AG04449 (cell line): ENCODE measurements at regions not wholly inside any gene's neighbourhood (a gene's known extent, or its start where the extent isn't known, plus 50 kb on each side); places are given as distances from the start of the nearest gene placed in this dataset.

Experiments
- CTCF ChIA-PET: fragments of 350-600 bp; formaldehyde crosslinking; extraction: SDS; loops from one replicate; lab custom pipeline; 2021; ENCODE audit warnings: antibody characterized with exemption; lab: Yijun Ruan, JAX
- POLR2A ChIA-PET: fragments of 400-600, 350-600 bp; formaldehyde crosslinking; extraction: SDS; loops from one replicate; lab custom pipeline; 2020; ENCODE audit warnings: antibody characterized with exemption, inconsistent platforms; lab: Yijun Ruan, JAX
- DNase-seq: peaks from one replicate; pipeline ENCODE4 v3.0.0-alpha.2; 2010; ENCODE audit warnings: low read depth, low spot score
- H3K4me3 ChIP-seq: 2 replicates; pipeline ENCODE4 v1.5.1; 2011; ENCODE audit warnings: low read depth, mild to moderate bottlenecking, control low read depth, low read length
- CTCF ChIP-seq: IDR thresholded peaks from one replicate; pipeline ENCODE4 v1.5.1; 2011; ENCODE audit warnings: mild to moderate bottlenecking, moderate library complexity, low read length, control low read depth, inconsistent platforms; ENCODE audit not compliant: insufficient read depth; ENCODE audit errors: missing control alignments

- ChIA-PET CTCF (no interaction called here), POLR2A (no interaction called here)
- DNase-seq: no peak
- H3K4me3 ChIP-seq: no peak overlapping the region
- no peak for TF ChIP-seq CTCF
Measured at GRCh38 chrX:34859191-34859590, 83.4 kb upstream of the FAM47B start.

GRCh38 chrX:34863906-34864305 is 78.7 kb upstream of the FAM47B start:
- H3K4me3 ChIP-seq: no peak overlapping the region
- DNase-seq: no peak
- no peak for TF ChIP-seq CTCF
- POLR2A ChIA-PET: no interaction called here
- CTCF ChIA-PET: no interaction called here

- ChIA-PET CTCF (interaction anchor here (0.8 kb wide), 1 partner anchor 21 kb away, joined by 3 read pairs; no protein-coding TSS in a partner anchor), POLR2A (no interaction called here)
- TF ChIP-seq CTCF: no peak
- H3K4me3 ChIP-seq: no peak overlapping the region
- DNase-seq: no peak
Measured at GRCh38 chrX:34866646-34867045, 76.0 kb upstream of the FAM47B start.

- ChIA-PET CTCF (no interaction called here), POLR2A (no interaction called here)
- no peak for TF ChIP-seq CTCF
- no peak overlapping the region for H3K4me3 ChIP-seq
- DNase-seq: no peak
Measured at GRCh38 chrX:34868633-34869032, 74.0 kb upstream of the FAM47B start.

DNA sequence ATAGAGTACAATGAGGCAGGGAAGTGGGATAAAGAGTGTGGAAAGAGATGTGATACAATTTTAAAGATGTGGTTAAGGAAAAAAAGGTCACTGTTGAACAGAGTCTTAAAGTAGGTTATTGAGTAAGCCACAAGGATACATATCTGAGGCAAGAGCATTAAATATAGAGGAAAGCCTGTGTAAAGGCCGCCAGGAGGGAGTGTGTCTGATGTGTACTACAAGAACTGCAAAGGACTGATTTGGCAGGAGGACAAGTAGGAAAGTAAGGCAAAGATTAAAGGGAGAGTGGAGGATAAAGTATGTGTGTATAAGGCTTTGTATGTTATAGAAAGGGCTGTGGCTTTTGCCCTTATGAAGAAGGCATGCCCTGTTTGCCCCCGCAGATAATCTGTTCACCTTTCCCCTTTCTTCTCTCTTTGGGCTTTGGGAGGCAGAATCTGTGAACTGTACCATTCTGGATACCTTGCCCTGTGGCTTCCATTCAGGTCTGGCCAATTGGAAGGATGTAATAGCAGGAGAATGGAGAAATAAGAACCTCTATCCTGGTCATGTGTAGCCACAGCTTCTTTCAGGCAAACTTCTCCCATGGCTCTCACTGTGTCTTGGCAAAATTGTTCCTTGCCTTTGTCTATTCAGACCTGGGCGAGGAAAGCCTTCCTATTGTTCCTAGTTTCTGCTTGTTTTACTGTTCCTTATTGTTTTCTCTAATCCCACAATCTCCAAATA is 68.9 kb upstream of the FAM47B start:
- CTCF ChIA-PET: no interaction called here

DNA sequence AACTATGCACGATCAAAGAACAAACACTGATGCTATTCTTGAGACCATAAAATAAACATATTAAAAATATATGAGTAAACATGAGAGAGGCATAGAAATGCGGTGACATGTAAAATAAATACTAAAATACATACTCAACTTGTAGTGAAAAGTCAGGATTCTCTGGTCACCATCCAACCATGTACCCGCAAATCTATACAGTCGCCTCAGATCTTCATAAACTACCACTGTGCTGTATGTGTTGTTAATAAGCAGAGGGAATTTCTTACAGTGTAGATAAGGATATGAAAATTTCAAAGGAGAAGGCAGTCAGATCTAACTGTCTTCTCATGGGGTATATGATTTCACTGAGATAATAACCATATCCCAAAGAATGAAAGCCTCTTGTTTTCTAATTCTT is 67.8 kb upstream of the FAM47B start:
- H3K4me3 ChIP-seq: no peak overlapping the region
- ChIA-PET CTCF (no interaction called here), POLR2A (interaction anchor here (0.9 kb wide), 1 partner anchor 27 kb away, joined by 3 read pairs; no protein-coding TSS in a partner anchor)
- no peak for TF ChIP-seq CTCF
- DNase-seq: no peak

More for the DNA sequence above, 68.9 kb upstream of the FAM47B start:
- POLR2A ChIA-PET: no interaction called here
- DNase-seq: no peak
- TF ChIP-seq CTCF: no peak
- no peak overlapping the region for H3K4me3 ChIP-seq
